Activated CD4-positive, alpha-beta T cell treated with anti-CD3 and anti-CD28 coated beads, Interleukin-2, amount 50 U/mL, for 16 hours (primary cell): ENCODE measurements at regions not wholly inside any gene's neighbourhood (a gene's known extent, or its start where the extent isn't known, plus 50 kb on each side); places are given as distances from the start of the nearest gene placed in this dataset.
"Not testable (repeated sequence)": the region's sequence is repeated elsewhere in the genome, so short reads cannot be mapped to it uniquely, and the experiment has no call there.

Source experiments
- DNase-seq: peaks from one replicate; pipeline ENCODE4 v3.0.0-alpha.2; 2020

DNA sequence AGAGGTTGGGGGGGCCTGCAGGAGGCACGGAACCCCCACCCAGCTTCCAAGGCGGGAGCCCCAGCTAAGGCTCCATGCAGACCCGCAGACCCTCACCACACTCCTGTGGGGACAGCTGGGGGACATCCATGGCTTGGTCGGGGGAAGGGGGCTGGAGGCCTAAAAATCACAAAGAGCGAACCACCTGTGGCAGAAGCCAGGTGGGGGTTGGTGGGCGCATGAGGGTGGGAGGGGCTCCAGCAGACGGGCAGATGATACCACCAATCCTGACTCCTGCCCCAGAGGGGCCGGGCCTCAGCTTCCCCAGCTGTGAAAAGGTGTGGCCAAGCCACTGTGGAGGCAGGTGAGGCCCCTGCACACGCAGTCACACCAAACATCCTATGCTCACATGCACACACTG lies 111.6 kb downstream of the FAM53A start:
- DNase-seq, result no peak

DNA sequence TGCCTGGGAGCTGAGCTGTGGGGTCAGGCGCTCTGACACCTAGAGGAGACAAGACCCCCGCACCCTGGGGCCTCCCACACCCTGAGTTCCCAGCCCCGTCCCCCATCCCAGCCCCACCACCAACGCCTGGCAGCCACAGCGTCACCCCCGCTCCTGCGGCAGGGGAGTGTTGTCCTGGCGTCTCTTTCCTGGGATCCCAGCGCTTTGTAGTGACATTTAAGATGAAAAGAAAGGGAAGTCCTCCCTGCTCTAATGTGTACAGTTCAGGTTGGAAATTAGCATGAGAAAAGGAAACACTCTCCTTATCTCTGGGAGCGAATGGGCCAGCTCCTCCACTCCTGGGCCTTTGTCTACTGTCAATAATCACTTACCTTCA lies 112.1 kb downstream of the FAM53A start:
- no peak for DNase-seq

DNA sequence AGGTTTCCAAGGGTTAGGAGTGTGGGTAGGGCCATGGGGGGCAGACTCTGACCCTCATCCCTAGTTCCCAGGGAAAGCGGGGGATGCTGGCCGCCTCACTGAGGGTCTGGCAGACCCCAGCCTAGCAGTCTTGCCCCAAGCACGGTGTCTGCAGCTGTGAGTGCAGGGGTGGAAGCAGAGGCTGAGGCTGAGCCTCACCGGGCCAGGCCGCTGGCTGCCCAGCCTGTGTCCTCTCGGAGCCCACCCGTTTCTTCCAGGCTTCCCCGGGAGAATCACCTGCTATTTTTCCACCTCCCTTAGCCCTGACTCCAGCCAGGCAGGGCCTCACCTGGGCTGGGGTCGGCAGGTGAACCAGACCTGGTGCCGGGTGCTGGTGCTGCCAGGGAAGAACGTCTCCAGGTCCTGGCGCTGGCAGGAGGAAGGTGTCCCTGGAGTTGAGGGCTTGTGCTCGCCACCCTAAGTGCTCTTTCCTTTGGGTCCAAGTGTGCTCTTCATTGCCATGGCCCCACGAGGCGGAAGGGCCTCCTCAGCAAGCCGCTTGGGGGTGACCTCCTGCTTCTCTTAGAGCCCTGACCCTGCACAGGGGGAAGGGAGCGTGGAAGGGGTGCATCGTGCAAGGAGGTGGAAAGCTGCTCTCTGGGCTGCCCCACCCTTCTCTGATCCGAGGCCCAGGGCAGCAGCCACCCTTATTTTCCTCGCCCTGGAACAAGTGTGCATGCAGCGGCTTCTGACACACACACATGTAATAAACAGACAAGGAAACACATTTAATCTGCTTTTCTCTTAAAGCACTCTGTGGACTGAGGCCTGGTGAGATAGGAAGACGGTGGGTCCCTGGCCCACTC lies 112.7 kb downstream of the FAM53A start:
- no peak for DNase-seq

DNA sequence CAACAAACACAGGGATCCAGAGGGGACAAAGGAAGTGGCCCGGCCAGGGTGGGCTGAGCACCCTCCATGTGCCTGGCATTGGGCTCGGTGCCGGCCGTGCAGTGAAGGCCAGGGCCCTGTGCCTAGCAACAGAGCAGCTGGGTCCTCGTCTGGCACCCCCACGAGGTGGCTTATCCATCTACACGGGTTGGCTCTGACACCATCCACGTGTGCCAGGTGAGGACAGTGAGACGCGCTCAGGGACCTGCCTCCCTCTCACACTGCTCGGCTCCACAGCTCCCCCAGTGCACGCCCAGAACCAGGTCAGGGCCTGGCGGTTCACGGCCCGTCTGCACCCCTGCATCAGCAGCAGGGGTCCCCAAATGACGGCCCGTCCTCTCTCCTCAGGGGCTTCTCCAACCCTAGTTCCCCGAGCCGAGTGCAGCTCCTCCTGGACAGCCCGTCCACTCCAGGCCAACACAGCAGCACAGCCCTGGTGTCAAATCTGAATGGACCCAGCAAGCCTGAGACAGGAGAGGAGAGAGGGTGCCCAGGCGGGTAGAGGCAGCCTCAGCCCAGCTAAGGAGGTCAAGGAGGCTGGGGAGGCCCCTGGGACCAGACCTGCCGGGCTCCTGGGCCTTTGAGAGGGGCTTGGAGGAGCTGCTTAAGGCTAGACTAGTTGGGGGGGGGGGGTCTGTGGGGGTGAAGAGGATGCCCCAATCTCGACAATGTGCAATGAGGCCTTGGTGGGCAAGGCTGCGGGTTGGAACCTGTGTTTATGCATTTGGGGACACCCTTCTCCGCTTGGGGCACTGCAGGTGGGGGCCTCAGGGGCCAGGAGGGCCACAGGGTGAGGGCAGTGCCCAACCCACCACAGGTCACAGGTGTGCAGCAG lies 113.6 kb downstream of the FAM53A start:
- no peak for DNase-seq

DNA sequence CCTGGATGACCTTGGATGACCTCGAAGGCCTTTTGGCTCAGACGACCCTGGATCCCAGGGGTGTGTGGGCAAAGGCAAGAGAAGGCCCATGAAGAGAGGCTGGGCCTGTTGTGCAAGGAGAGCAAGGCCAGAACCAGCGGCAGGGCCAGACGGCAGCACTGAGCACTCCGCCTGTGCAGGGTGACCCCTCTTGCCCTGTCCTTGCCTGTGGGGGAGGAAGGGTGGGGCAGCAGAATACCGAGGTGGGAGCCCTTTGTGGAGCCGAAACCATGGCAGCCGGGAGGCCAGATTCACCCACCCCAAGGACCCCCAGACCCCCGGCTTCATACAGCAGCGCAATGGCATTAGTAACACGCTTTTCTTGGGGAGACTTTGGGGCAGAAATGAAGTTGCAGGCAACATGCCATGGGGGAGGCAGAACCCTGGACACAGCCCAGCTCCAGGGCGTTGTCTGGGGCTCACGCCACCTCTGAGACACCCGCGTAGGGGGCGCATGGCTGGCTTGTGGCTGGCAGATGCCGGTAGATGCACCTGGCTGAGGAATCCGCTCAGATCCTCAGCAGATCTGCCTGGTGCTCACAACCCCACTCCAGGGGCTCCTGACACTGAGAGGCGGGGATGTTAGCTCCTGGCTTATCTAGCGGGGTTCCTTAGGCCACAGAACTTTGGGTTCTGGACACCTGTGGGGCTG lies 114.5 kb downstream of the FAM53A start:
- no peak for DNase-seq

GRCh38 chr4:1568855-1569460 lies 115.2 kb downstream of the FAM53A start:
- no peak for DNase-seq

- DNase-seq, result no peak
These were observed 116.1 kb downstream of the FAM53A start for GRCh38 chr4:1567808-1568581.

DNA sequence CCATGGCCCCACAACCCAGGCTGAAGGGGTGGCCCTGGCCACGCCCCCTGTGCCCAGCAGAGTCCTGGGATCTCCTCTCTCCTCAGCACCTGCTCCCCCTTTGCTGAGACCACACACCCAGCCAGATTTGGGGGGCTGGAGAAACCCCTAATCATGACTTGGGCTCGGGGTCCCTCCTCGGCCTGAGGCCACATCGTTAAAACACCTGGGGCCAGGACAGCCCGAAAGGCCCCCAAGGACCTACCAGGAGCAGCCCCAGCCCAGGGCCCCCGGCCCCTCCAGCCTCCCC lies 116.7 kb downstream of the FAM53A start:
- DNase-seq, result no peak

GRCh38 chr4:1566838-1567518 lies 117.1 kb downstream of the FAM53A start:
- no peak for DNase-seq

DNA sequence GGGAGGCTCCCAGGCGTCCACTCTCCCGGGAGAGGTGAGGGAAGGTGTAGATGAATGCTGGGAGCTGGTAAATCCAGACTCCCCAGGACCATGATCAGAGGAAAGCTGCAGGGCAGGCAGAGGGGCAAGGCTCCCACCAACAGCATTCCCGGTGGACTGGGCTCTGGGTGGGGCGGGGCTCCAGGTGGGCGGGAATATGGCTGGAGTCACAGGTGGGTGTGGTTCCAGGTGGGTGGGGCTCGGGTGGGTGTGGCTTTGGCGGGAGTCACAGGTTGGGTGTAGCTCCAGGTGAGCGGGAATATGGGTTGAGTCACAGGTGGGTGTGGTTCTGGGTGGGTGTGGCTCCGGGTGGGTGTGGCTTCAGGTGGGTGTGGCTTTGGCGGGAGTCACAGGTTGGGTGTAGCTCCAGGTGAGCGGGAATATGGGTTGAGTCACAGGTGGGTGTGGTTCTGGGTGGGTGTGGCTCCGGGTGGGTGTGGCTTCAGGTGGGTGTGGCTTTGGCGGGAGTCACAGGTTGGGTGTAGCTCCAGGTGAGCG lies 117.7 kb downstream of the FAM53A start:
- not testable (repeated sequence) for DNase-seq

- DNase-seq, result no peak
These were observed 118.4 kb downstream of the FAM53A start for GRCh38 chr4:1565598-1566295.

DNA sequence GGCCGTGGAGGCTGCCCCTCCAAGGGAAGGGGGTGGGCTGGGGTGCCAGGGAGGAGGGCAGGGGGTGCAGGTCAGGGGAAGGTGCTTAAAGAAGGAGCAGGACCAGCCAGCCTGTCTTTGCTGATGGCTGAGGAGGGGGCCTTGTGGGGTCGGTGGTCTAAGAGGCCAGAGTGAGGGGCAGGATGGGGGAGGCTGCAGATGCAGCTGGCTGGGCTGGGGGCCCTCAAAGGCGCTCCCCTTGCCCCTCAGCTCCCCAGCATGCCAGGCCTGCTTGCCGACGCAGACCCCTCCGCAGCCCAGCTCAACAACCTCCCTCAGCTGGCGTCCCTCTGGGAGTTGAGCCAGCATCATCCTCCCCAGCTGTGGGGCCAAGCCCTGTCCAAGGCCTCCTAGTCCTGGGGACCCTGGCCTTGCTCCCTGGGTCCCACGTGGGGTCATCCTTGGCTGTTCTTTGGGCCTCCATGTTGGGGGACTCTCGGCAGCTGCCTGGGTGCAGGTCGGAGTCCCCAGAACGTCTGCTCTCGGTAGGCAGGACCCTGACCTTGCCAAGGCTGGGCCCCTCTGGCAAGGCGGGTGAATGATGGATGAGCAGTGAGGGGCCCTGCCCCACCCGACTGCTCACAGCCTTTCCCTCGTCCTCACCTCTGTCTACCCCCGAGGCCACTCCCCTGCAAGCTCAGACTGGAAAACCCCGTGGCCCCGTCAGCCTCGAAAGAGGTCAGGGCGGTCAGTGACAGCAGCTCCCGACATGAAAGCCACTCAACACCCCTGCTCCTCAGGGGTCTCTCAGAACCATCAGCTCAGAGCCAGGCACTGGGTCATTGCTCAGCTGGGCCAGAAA lies 119.4 kb downstream of the FAM53A start:
- no peak for DNase-seq

DNA sequence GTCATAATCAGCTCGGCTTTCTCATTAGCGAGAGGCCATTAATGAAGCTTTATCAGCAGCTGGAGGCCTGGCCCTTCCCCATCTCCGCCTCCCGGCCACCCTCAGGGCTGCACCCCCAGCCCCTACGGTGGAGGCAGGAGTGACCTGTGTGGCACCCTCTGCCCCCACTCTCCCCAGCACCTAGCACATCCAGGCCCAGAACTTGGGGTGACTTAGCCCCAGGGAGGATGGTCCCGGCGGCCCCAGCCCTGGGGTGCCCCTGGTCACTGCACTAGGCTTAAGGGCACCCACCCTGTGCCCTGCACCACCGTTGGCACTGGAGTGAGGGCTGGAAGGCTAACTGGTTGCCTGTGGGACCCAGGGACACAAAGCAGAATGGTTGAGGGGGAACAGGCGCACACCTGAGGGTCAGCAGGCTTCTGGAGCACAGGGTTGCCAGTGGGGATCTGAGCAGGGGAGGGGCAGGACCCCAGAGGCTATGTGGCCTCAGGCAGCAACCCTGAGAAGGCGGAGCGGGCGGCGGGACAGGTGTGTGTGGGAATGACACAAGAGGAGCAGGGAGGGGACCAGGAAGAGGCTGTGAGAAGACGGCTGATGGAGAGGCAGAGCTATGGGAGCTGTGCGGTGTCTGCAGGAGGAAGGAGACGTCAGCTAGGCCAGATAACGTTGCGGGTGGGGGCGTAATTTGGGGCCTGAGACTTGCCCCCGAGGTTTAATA lies 120.2 kb downstream of the FAM53A start:
- no peak for DNase-seq

DNA sequence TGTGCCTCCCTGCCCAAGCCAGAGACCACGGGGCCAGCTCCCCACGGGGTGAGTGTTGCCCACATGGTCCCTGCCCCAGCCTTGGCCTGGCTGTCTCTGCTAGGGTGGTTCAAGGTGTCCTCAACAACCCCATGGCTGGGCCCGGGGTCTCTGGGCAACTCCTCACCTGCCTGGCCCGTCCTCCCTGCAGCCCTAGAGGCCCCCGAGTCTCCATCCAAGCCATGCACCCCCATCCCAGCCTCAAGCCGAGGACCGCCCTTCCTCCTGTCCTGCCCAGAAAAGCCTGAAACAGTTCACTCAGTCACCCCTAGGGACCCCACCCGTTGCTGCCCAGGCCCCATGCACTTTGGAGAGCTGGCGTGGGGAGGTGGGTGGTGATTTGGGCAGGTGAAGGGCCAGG lies 120.9 kb downstream of the FAM53A start:
- no peak for DNase-seq

- DNase-seq, result no peak
These were observed 121.3 kb downstream of the FAM53A start for GRCh38 chr4:1562771-1563170.

GRCh38 chr4:1562371-1562770 lies 121.7 kb downstream of the FAM53A start:
- no peak for DNase-seq

DNA sequence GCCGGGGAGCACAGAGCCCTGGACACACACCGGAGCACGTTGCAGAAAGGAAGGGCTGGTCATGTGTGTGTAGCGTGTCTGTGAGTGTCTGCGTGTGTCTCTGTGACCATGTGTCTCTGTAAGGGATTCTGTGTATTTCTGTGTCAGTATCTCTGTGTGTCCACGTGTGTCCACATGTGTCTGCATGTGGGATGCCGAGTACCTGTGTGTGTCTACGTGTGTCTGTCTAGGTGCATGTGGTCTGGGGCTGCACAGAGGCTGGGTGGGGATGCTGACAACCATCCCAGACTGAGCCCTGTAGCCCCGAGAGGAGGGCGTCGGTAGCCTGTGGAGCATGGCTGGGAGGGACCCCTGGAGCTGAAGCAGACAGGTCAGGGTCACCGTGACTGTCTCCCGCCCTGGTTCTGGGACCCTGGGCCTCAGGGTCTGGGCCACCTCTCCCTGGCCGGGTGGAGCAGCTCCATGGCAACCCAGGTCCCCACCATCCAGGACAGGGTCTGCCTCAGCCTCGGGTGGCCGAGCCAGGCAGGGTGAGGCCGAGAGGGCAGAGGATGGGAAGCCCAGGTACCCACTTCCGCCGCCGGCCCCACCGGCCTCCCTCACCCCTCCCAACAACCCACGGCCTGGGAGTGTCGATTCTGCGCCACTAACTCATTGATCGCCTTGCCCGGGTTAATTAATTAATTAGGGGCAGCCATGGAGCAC lies 122.7 kb downstream of the FAM53A start:
- no peak for DNase-seq

DNA sequence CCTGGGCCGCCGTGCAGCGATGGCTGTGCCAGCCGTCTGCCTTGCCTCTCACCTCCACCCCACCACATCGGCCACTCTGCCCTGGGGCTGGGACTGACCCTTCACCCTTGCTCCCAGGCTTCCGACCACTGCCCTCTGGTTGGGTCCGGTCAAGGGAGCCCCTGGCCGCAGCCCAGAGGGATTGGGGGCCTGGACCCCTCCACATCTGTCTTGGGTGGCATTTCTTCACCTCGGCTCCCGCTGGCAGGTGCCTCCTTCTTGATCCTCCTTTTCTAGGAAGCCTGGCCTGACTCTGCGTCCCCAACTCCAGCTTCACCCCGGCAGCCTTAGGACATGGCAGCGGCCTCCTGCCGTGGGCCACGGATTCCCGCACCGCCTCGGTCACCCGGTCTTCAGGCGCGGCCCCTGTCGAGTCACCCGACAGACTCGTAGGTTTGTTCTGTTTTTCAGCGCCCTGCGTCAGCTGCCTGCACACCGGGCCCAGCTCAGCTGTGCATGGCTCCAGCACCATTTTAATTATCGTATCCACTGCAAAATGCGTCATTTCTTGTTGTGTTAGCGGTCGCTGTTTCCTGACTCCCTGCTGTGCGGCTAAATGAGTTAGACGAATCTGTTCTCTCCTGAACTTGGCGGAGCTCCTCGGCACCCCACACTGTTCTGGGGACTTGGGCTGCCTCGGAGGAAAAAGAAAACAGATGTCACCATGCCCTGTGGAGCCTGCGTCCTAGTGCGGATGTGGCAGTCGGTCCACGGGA lies 124.0 kb downstream of the FAM53A start:
- DNase-seq, result no peak
